SU-DHL-6 (cell line): ENCODE measurements at regions not wholly inside any gene's neighbourhood (a gene's known extent, or its start where the extent isn't known, plus 50 kb on each side); places are given as distances from the start of the nearest gene placed in this dataset.

ENCODE experiments used
- H2AFZ ChIP-seq: fragments of 200-600 bp; sonication (generic); 2 replicates; pipeline ENCODE4 v1.6.1; 2014; ENCODE audit warnings: low read depth, mild to moderate bottlenecking, moderate library complexity, mixed read lengths, antibody characterized with exemption, low read length; ENCODE audit not compliant: severe bottlenecking
- H3F3A ChIP-seq: fragments of 200-600 bp; shearing (Covaris generic); 2 replicates; pipeline ENCODE4 v1.6.0; 2016; ENCODE audit warnings: antibody characterized with exemption, mild to moderate bottlenecking; ENCODE audit not compliant: insufficient read depth
- H3K27ac ChIP-seq: fragments of 200-600 bp; sonication (generic); 2 replicates; pipeline ENCODE4 v1.5.1; 2016; ENCODE audit warnings: low read depth, mild to moderate bottlenecking, low read length, moderate library complexity, mixed read lengths
- H3K27me3 ChIP-seq: fragments of 200-600 bp; sonication (generic), shearing (Covaris generic); 2 replicates; pipeline ENCODE4 v1.6.0; 2014; ENCODE audit warnings: mild to moderate bottlenecking, low read length
- H3K36me3 ChIP-seq: fragments of 200-600 bp; sonication (generic); 2 replicates; pipeline ENCODE4 v1.6.1; 2014; ENCODE audit warnings: mild to moderate bottlenecking, low read length, mixed read lengths
- H3K4me2 ChIP-seq: fragments of 300-600, 200-600 bp; shearing (Covaris generic), sonication (generic); 2 replicates; pipeline ENCODE4 v1.6.0; 2014; ENCODE audit warnings: low read length, low read depth, mild to moderate bottlenecking; ENCODE audit not compliant: poor library complexity, severe bottlenecking
- H3K4me3 ChIP-seq: fragments of 200-600 bp; sonication (generic); 2 replicates; pipeline ENCODE4 v1.5.1; 2014; ENCODE audit warnings: antibody characterized with exemption, low read length, mild to moderate bottlenecking, mixed read lengths; ENCODE audit not compliant: insufficient read depth, poor library complexity, severe bottlenecking
- H3K79me2 ChIP-seq: fragments of 200-600 bp; sonication (generic); 2 replicates; pipeline ENCODE4 v1.6.1; 2014; ENCODE audit warnings: mild to moderate bottlenecking, low read length, moderate library complexity; ENCODE audit not compliant: insufficient read depth
- H3K9ac ChIP-seq: fragments of 200-600 bp; sonication (generic); 2 replicates; pipeline ENCODE4 v1.7.0; 2014; ENCODE audit warnings: mild to moderate bottlenecking, low read length
- H3K9me2 ChIP-seq: fragments of 200-600 bp; sonication (generic); replicated peaks from 2 replicates; pipeline ENCODE4 v1.6.1; 2014; ENCODE audit warnings: low read length; ENCODE audit not compliant: insufficient read depth
- H3K9me3 ChIP-seq: fragments of 200-600 bp; sonication (generic); 2 replicates; pipeline ENCODE4 v1.6.1; 2014; ENCODE audit warnings: low read length, mixed read lengths; ENCODE audit not compliant: insufficient read depth
- H4K20me1 ChIP-seq: fragments of 200-600 bp; sonication (generic); 2 replicates; pipeline ENCODE4 v1.6.1; 2014; ENCODE audit warnings: low read depth, mild to moderate bottlenecking, antibody characterized with exemption, low read length, moderate library complexity, mixed read lengths
- EZH2phosphoT487 ChIP-seq: fragments of 200-600 bp; sonication (generic), shearing (Covaris generic); conservative IDR thresholded peaks from 2 replicates; pipeline ENCODE4 v1.6.1; 2018; ENCODE audit warnings: mild to moderate bottlenecking, antibody characterized with exemption, low read length, moderate library complexity, mixed read lengths
- TF ChIP-seq, protein P1 (sequence below): fragments of 200-600 bp; sonication (generic); IDR thresholded peaks from one replicate; pipeline ENCODE4 v1.5.1; 2017; ENCODE audit warnings: antibody characterized with exemption, mild to moderate bottlenecking, low read length, moderate library complexity; ENCODE audit not compliant: insufficient read depth, poor library complexity, severe bottlenecking

GRCh38 chr11:81979448-81979847 is 754.2 kb downstream of the FAM181B start:
- no peaks in the 10 kb centered on the region for H3K27me3 ChIP-seq
- no peak overlapping the region for H3K27ac ChIP-seq
- TF ChIP-seq, protein P1, sequence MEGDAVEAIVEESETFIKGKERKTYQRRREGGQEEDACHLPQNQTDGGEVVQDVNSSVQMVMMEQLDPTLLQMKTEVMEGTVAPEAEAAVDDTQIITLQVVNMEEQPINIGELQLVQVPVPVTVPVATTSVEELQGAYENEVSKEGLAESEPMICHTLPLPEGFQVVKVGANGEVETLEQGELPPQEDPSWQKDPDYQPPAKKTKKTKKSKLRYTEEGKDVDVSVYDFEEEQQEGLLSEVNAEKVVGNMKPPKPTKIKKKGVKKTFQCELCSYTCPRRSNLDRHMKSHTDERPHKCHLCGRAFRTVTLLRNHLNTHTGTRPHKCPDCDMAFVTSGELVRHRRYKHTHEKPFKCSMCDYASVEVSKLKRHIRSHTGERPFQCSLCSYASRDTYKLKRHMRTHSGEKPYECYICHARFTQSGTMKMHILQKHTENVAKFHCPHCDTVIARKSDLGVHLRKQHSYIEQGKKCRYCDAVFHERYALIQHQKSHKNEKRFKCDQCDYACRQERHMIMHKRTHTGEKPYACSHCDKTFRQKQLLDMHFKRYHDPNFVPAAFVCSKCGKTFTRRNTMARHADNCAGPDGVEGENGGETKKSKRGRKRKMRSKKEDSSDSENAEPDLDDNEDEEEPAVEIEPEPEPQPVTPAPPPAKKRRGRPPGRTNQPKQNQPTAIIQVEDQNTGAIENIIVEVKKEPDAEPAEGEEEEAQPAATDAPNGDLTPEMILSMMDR = no peak
- no peak for TF ChIP-seq EZH2phosphoT487
- no peak overlapping the region for H3K4me3 ChIP-seq
- no peaks in the 10 kb centered on the region for H3K36me3 ChIP-seq
- H3K79me2 ChIP-seq = no peaks in the 10 kb centered on the region
- H2AFZ ChIP-seq = no peak overlapping the region
- no peaks in the 10 kb centered on the region for H3F3A ChIP-seq
- no peak overlapping the region for H3K9ac ChIP-seq
- no peaks in the 10 kb centered on the region for H4K20me1 ChIP-seq
- H3K9me2 ChIP-seq = no peaks in the 10 kb centered on the region
- no peak overlapping the region for H3K4me2 ChIP-seq
- no peaks in the 10 kb centered on the region for H3K9me3 ChIP-seq

GRCh38 chr11:81975261-81975900 is 758.3 kb downstream of the FAM181B start:
- H3K36me3 ChIP-seq = no peaks in the 10 kb centered on the region
- TF ChIP-seq, protein P1 = no peak
- TF ChIP-seq EZH2phosphoT487 = no peak
- no peaks in the 10 kb centered on the region for H4K20me1 ChIP-seq
- no peaks in the 10 kb centered on the region for H3K9me3 ChIP-seq
- no peak overlapping the region for H3K27ac ChIP-seq
- no peaks in the 10 kb centered on the region for H3K9me2 ChIP-seq
- H3F3A ChIP-seq = no peaks in the 10 kb centered on the region
- H3K9ac ChIP-seq = no peak overlapping the region
- no peak overlapping the region for H3K4me3 ChIP-seq
- H2AFZ ChIP-seq = no peak overlapping the region
- H3K4me2 ChIP-seq = no peak overlapping the region
- no peaks in the 10 kb centered on the region for H3K79me2 ChIP-seq
- H3K27me3 ChIP-seq = no peaks in the 10 kb centered on the region

DNA sequence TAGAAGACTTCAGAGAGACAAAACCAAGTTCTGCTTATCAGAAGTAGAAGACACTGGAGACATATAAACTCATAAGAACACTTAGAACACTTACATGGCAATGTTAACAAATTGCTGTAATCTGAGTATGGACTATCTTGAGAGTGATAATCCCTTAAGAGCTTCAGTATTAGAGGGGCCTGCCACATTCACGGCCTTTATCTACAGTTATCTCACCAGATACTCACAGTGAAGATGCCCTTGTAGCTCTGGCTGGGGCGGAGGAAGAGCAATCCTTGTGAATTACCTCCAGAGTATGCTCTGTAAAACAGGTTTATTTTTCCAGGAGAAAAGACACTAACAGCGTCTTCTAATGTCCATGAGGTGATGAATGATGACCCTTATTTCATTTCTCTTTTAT is 762.8 kb downstream of the FAM181B start:
- Histone ChIP-seq H3K27me3 (no peaks in the 10 kb centered on the region), H3K9me3 (no peaks in the 10 kb centered on the region), H3K36me3 (no peaks in the 10 kb centered on the region), H3K79me2 (no peaks in the 10 kb centered on the region), H3K27ac (no peak overlapping the region), H3K9ac (no peak overlapping the region), H3F3A (no peaks in the 10 kb centered on the region), H2AFZ (no peak overlapping the region), H4K20me1 (no peaks in the 10 kb centered on the region), H3K4me2 (no peak overlapping the region), H3K4me3 (no peak overlapping the region), H3K9me2 (no peaks in the 10 kb centered on the region)
- TF ChIP-seq, protein P1 = no peak
- TF ChIP-seq EZH2phosphoT487 = no peak
